GM12878 (cell line): ENCODE measurements at regions not wholly inside any gene's neighbourhood (a gene's known extent, or its start where the extent isn't known, plus 50 kb on each side); places are given as distances from the start of the nearest gene placed in this dataset.

Source experiments
- ATAC-seq: fragments of 200-7000 bp; cut with Tn5 transposase; 3 replicates; pipeline ENCODE4 v1.9.1; 2020; ENCODE audit warnings: mild to moderate bottlenecking, moderate library complexity
- BruUV-seq: library from RNA; stranded (reverse); fragments of 400-500 nt; replicated peaks from 2 replicates; lab custom pipeline; 2021; lab: Mats Ljungman, UMichigan
- CTCF ChIA-PET: fragments of 300-600 bp; sonication (Branson Sonifier 250); formaldehyde crosslinking; extraction: SDS; loops from one replicate; lab custom pipeline; 2021; ENCODE audit warnings: inconsistent platforms; lab: Yijun Ruan, JAX
- POLR2A ChIA-PET: fragments of 350-600 bp; formaldehyde crosslinking; extraction: SDS; loops from one replicate; lab custom pipeline; 2021; ENCODE audit warnings: inconsistent platforms; lab: Charles Lee
- RAD21 ChIA-PET: fragments of 300-600 bp; sonication (Branson Sonifier 250); formaldehyde crosslinking; loops from one replicate; lab custom pipeline; 2023; ENCODE audit warnings: antibody characterized with exemption; ENCODE audit not compliant: unreplicated experiment; lab: Charles Lee
- SMC1A ChIA-PET: fragments of 300-600 bp; sonication (Branson Sonifier 250); formaldehyde crosslinking; loops from one replicate; lab custom pipeline; 2023; ENCODE audit not compliant: unreplicated experiment, uncharacterized antibody; lab: Charles Lee
- DNase-seq: peaks from one replicate; pipeline ENCODE4 v3.0.0-alpha.2; 2011; ENCODE audit warnings: low read depth, low spot score
- FAIRE-seq: peaks from 3 replicates; lab custom pipeline; 2011; peaks lifted over from hg19 to GRCh38; lab: Jason Lieb, UNC
- H2AFZ ChIP-seq: 2 replicates; pipeline ENCODE4 v1.6.0; 2011; ENCODE audit warnings: low read depth, low read length, control low read depth; ENCODE audit not compliant: control insufficient read depth
- H3K27ac ChIP-seq: 2 replicates; pipeline ENCODE4 v1.5.1; 2011; ENCODE audit warnings: control low read depth; ENCODE audit not compliant: control insufficient read depth, insufficient read depth
- H3K27me3 ChIP-seq, 2 experiments: replicated peaks in 1 of 2; 2 replicates each; pipeline versions ENCODE4 v1.6.0 to v1.6.1; 2011; ENCODE audit warnings: low read length in 1 of 2; ENCODE audit not compliant: control insufficient read depth in 2 of 2, insufficient read depth in 2 of 2
- H3K36me3 ChIP-seq, 2 experiments: 2 replicates each; pipeline ENCODE4 v1.5.1; 2011; ENCODE audit warnings: low read length in 1 of 2; ENCODE audit not compliant: control insufficient read depth in 2 of 2, insufficient read depth in 2 of 2
- H3K4me1 ChIP-seq: 2 replicates; pipeline ENCODE4 v1.6.1; 2011; ENCODE audit warnings: mild to moderate bottlenecking, low read length, moderate library complexity, mixed read lengths; ENCODE audit not compliant: control insufficient read depth, insufficient read depth
- H3K4me2 ChIP-seq: 2 replicates; pipeline ENCODE4 v1.6.0; 2011; ENCODE audit warnings: control low read depth; ENCODE audit not compliant: control insufficient read depth, insufficient read depth
- H3K4me3 ChIP-seq: fragments of 200-600 bp; sonication (generic); 2 replicates; pipeline ENCODE4 v1.5.1; 2016
- H3K79me2 ChIP-seq: 2 replicates; pipeline ENCODE4 v1.6.0; 2011; ENCODE audit warnings: low read length; ENCODE audit not compliant: control insufficient read depth, insufficient read depth
- H3K9ac ChIP-seq: 2 replicates; pipeline ENCODE4 v1.8.0; 2011; ENCODE audit warnings: low read length, control low read depth, mixed read lengths; ENCODE audit not compliant: control insufficient read depth, insufficient read depth
- H3K9me3 ChIP-seq: replicated peaks from 3 replicates; pipeline ENCODE4 v1.5.1; 2011; ENCODE audit warnings: mild to moderate bottlenecking, low read length; ENCODE audit not compliant: control insufficient read depth, insufficient read depth
- H4K20me1 ChIP-seq: 2 replicates; pipeline ENCODE4 v1.6.0; 2011; ENCODE audit not compliant: control insufficient read depth, insufficient read depth
- CBX5 ChIP-seq: sonication (generic); IDR thresholded peaks from 2 replicates; pipeline ENCODE4 v1.6.1; 2016; ENCODE audit warnings: low read depth, moderate library complexity, mild to moderate bottlenecking, inconsistent platforms
- CTCF ChIP-seq, 3 experiments: IDR thresholded peaks in 2 of 3; conservative IDR thresholded peaks in 1 of 3; 2 replicates each; pipeline ENCODE4 v1.5.1; 2011; ENCODE audit warnings: low read depth in 3 of 3, low read length in 3 of 3, mild to moderate bottlenecking in 3 of 3, control low read depth in 2 of 3, moderate library complexity in 2 of 3, inconsistent platforms in 1 of 3, mixed read lengths in 1 of 3; ENCODE audit not compliant: control insufficient read depth in 2 of 3, insufficient read depth in 1 of 3; ENCODE audit errors: extremely low read depth in 1 of 3
- IRF3 ChIP-seq: fragments of 450-650 bp; IDR thresholded peaks from 2 replicates; pipeline ENCODE4 v1.6.1; 2014; ENCODE audit warnings: mild to moderate bottlenecking
- KLF5 ChIP-seq: fragments of 450-650 bp; IDR thresholded peaks from 2 replicates; pipeline ENCODE4 v1.6.1; 2014; ENCODE audit warnings: mild to moderate bottlenecking; ENCODE audit not compliant: partially characterized antibody
- NBN ChIP-seq: fragments of 450-650 bp; IDR thresholded peaks from 2 replicates; pipeline ENCODE4 v1.6.1; 2016
- RUNX3 ChIP-seq: IDR thresholded peaks from 2 replicates; pipeline ENCODE4 v1.6.1; 2012; ENCODE audit warnings: low read length, inconsistent platforms
- SIX5 ChIP-seq: IDR thresholded peaks from 2 replicates; pipeline ENCODE4 v1.6.1; 2011; ENCODE audit warnings: mild to moderate bottlenecking, low read depth, low read length, moderate library complexity; ENCODE audit not compliant: severe bottlenecking
- ZBTB40 ChIP-seq: fragments of 450-650 bp; IDR thresholded peaks from 2 replicates; pipeline ENCODE4 v1.6.1; 2016; ENCODE audit warnings: mild to moderate bottlenecking, moderate library complexity, borderline replicate concordance
- WGBS: methylation state at CpG from one replicate; pipeline ENCODE4 v1.1.6; 2016; ENCODE audit warnings: low lambda C conversion rate; ENCODE audit not compliant: insufficient replicate concordance, insufficient coverage; ENCODE audit errors: missing lambda C conversion rate; 5-methylcytosine and 5-hydroxymethylcytosine counted together
- in situ Hi-C: fragments of 300-500 bp; cut with MboI; formaldehyde crosslinking; loops from 9 replicates; pipeline ENCODE4 v1.14.3; 2018; ENCODE audit warnings: mixed read lengths
- intact Hi-C: fragments of 100-400 bp; cut with micrococcal nuclease; formaldehyde crosslinking; loops from one replicate; pipeline ENCODE4 v1.14.2; 2022; ENCODE audit not compliant: unreplicated experiment
- TF ChIP-seq, protein P1 (sequence below): fragments of 450-650 bp; IDR thresholded peaks from 2 replicates; pipeline ENCODE4 v1.6.1; 2018; ENCODE audit warnings: mild to moderate bottlenecking, low read depth, moderate library complexity; ENCODE audit not compliant: partially characterized antibody

DNA sequence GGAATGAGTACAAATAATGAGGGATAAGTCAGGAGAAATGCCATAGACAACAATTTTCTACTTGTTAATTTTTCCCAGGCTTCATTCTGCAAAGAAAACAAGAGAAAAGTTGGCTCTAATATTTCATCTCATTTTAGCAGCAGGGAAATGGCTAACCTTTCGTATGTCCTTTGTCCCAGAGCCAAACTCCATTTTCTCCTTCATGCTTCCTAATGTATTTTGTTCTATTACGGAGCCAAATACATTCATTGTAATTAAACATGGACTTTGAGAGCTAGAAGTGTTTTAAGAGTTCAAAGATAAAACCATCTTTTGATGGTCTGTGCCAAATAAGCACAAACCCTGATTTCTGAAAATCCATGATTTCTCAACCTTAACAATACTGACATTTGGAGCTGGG, 136.9 kb downstream of the PTCHD4 start:
- no peaks in the 10 kb centered on the region for H3K27me3 ChIP-seq
- ChIA-PET SMC1A (no interaction called here), CTCF (no interaction called here), RAD21 (no interaction called here), POLR2A (no interaction called here)
- intact Hi-C loops (no loop called here), in situ Hi-C loops (no loop called here)
- no peak overlapping the region for H3K4me2 ChIP-seq
- no TSS peak for BruUV-seq
- no peak overlapping the region for H3K9ac ChIP-seq
- FAIRE-seq, result no peak
- no peak for DNase-seq
- TF ChIP-seq NBN, result no peak
- TF ChIP-seq CBX5, result no peak
- TF ChIP-seq, protein P1, sequence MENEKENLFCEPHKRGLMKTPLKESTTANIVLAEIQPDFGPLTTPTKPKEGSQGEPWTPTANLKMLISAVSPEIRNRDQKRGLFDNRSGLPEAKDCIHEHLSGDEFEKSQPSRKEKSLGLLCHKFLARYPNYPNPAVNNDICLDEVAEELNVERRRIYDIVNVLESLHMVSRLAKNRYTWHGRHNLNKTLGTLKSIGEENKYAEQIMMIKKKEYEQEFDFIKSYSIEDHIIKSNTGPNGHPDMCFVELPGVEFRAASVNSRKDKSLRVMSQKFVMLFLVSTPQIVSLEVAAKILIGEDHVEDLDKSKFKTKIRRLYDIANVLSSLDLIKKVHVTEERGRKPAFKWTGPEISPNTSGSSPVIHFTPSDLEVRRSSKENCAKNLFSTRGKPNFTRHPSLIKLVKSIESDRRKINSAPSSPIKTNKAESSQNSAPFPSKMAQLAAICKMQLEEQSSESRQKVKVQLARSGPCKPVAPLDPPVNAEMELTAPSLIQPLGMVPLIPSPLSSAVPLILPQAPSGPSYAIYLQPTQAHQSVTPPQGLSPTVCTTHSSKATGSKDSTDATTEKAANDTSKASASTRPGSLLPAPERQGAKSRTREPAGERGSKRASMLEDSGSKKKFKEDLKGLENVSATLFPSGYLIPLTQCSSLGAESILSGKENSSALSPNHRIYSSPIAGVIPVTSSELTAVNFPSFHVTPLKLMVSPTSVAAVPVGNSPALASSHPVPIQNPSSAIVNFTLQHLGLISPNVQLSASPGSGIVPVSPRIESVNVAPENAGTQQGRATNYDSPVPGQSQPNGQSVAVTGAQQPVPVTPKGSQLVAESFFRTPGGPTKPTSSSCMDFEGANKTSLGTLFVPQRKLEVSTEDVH, result no peak
- no peak for TF ChIP-seq ZBTB40
- TF ChIP-seq SIX5, result no peak
- TF ChIP-seq CTCF (IDR thresholded peaks at IDR 0.05 in 2 of 3, conservative IDR thresholded peaks at IDR 0.05 in 1 of 3; ENCODE audit: control insufficient read depth in 2 of 3, extremely low read depth in 1 of 3, insufficient read depth in 1 of 3, low read depth in 3 of 3, low read length in 3 of 3), result no peak
- TF ChIP-seq IRF3, result no peak
- no peak for TF ChIP-seq RUNX3
- no peak for TF ChIP-seq KLF5
- no peaks in the 10 kb centered on the region for H3K9me3 ChIP-seq
- no peaks in the 10 kb centered on the region for H3K4me1 ChIP-seq
- no peaks in the 10 kb centered on the region for H4K20me1 ChIP-seq
- H3K27ac ChIP-seq, result no peak overlapping the region
- no peak overlapping the region for H3K4me3 ChIP-seq
- no peaks in the 10 kb centered on the region for H3K36me3 ChIP-seq
- no peaks in the 10 kb centered on the region for H3K79me2 ChIP-seq
- 22% methylated on average over 2 of the region's 2 CpGs for WGBS
- H2AFZ ChIP-seq, result no peak overlapping the region
- no peak for ATAC-seq
